ENCODE measurements at regions not wholly inside any gene's neighbourhood (a gene's known extent, or its start where the extent isn't known, plus 50 kb on each side); places are given as distances from the start of the nearest gene placed in this dataset.

DNA sequence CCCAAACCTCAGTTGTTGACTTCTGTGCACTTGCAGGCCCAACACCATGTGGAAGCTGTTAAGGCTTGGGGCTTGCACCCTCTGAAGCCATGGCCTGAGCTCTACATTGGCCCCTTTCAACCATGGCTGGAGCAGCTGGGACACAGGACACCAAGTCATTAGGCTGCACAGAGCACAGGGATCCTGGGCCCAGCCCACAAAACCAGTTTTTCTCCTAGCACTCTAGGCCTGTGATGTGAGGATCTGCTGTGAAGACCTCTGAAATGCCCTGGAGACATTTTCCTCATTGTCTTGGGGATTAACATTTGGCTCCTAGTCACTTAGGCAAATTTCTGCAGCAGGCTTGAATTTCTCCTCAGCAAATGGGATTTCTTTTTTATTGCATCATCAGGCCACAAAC, 1255.7 kb downstream of the ZPLD1 start:
- no peak for ATAC-seq

DNA sequence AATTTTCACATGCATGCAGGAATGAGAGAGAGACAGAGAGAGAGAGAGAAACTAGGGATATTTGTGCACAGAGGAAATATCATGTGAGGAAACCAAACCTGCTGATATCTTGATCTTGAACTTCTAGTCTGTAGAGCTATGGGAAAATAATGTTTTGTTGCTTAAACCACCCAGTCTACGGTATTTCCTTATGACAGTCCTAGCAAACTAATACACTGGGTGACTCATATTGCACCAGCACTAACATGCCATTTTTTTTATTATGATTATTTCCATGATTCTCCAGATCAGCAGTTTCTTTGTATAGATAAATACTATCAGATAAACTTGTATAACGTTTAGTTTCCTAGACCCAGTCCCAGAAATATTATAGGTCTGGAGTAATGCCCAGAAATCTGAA, 1259.0 kb downstream of the ZPLD1 start:
- TF ChIP-seq ZFP30 (CRISPR knock-in tag; IDR thresholded peaks at IDR 0.05): no peak
- no peak for TF ChIP-seq ESRRG (CRISPR knock-in tag; IDR thresholded peaks at IDR 0.05)
- TF ChIP-seq ZNF8 (CRISPR knock-in tag; IDR thresholded peaks at IDR 0.05): no peak
- TF ChIP-seq TCF4 (CRISPR knock-in tag; IDR thresholded peaks at IDR 0.05; ENCODE audit: borderline replicate concordance): no peak
- no peak for TF ChIP-seq ZFP3 (CRISPR knock-in tag; IDR thresholded peaks at IDR 0.05)
- no peak for TF ChIP-seq CSDC2 (CRISPR knock-in tag; IDR thresholded peaks at IDR 0.05)
- no peak for TF ChIP-seq GLIS3 (CRISPR knock-in tag; IDR thresholded peaks at IDR 0.05)
- TF ChIP-seq, protein P1, sequence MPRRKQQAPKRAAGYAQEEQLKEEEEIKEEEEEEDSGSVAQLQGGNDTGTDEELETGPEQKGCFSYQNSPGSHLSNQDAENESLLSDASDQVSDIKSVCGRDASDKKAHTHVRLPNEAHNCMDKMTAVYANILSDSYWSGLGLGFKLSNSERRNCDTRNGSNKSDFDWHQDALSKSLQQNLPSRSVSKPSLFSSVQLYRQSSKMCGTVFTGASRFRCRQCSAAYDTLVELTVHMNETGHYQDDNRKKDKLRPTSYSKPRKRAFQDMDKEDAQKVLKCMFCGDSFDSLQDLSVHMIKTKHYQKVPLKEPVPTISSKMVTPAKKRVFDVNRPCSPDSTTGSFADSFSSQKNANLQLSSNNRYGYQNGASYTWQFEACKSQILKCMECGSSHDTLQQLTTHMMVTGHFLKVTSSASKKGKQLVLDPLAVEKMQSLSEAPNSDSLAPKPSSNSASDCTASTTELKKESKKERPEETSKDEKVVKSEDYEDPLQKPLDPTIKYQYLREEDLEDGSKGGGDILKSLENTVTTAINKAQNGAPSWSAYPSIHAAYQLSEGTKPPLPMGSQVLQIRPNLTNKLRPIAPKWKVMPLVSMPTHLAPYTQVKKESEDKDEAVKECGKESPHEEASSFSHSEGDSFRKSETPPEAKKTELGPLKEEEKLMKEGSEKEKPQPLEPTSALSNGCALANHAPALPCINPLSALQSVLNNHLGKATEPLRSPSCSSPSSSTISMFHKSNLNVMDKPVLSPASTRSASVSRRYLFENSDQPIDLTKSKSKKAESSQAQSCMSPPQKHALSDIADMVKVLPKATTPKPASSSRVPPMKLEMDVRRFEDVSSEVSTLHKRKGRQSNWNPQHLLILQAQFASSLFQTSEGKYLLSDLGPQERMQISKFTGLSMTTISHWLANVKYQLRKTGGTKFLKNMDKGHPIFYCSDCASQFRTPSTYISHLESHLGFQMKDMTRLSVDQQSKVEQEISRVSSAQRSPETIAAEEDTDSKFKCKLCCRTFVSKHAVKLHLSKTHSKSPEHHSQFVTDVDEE (CRISPR knock-in tag; IDR thresholded peaks at IDR 0.05): no peak
- TF ChIP-seq, protein P2, sequence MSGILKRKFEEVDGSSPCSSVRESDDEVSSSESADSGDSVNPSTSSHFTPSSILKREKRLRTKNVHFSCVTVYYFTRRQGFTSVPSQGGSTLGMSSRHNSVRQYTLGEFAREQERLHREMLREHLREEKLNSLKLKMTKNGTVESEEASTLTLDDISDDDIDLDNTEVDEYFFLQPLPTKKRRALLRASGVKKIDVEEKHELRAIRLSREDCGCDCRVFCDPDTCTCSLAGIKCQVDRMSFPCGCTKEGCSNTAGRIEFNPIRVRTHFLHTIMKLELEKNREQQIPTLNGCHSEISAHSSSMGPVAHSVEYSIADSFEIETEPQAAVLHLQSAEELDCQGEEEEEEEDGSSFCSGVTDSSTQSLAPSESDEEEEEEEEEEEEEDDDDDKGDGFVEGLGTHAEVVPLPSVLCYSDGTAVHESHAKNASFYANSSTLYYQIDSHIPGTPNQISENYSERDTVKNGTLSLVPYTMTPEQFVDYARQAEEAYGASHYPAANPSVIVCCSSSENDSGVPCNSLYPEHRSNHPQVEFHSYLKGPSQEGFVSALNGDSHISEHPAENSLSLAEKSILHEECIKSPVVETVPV (CRISPR knock-in tag; IDR thresholded peaks at IDR 0.05): no peak
- TF ChIP-seq, protein P3, sequence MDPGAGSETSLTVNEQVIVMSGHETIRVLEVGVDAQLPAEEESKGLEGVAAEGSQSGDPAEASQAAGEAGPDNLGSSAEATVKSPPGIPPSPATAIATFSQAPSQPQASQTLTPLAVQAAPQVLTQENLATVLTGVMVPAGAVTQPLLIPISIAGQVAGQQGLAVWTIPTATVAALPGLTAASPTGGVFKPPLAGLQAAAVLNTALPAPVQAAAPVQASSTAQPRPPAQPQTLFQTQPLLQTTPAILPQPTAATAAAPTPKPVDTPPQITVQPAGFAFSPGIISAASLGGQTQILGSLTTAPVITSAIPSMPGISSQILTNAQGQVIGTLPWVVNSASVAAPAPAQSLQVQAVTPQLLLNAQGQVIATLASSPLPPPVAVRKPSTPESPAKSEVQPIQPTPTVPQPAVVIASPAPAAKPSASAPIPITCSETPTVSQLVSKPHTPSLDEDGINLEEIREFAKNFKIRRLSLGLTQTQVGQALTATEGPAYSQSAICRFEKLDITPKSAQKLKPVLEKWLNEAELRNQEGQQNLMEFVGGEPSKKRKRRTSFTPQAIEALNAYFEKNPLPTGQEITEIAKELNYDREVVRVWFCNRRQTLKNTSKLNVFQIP (CRISPR knock-in tag; IDR thresholded peaks at IDR 0.05; ENCODE audit: borderline replicate concordance, low read depth): no peak
- TF ChIP-seq PPARA (CRISPR knock-in tag; IDR thresholded peaks at IDR 0.05; ENCODE audit: borderline replicate concordance): no peak
- TF ChIP-seq SNAI2 (CRISPR knock-in tag; IDR thresholded peaks at IDR 0.05): no peak
- TF ChIP-seq OSR1 (CRISPR knock-in tag; IDR thresholded peaks at IDR 0.05): no peak
- no peak for TF ChIP-seq ZNF70 (CRISPR knock-in tag; IDR thresholded peaks at IDR 0.05)

More for the DNA sequence above, 1255.7 kb downstream of the ZPLD1 start:
- TF ChIP-seq SNAI2 (CRISPR knock-in tag; IDR thresholded peaks at IDR 0.05) (no peak), BACH2 (CRISPR knock-in tag; IDR thresholded peaks at IDR 0.05; ENCODE audit: borderline replicate concordance) (no peak), CREB5 (CRISPR knock-in tag; IDR thresholded peaks at IDR 0.05; ENCODE audit: low read depth) (no peak), PPARA (CRISPR knock-in tag; IDR thresholded peaks at IDR 0.05; ENCODE audit: borderline replicate concordance) (no peak), ISL1 (CRISPR knock-in tag; IDR thresholded peaks at IDR 0.05) (no peak), CSDC2 (CRISPR knock-in tag; IDR thresholded peaks at IDR 0.05) (no peak), TCF4 (CRISPR knock-in tag; IDR thresholded peaks at IDR 0.05; ENCODE audit: borderline replicate concordance) (no peak), ZNF8 (CRISPR knock-in tag; IDR thresholded peaks at IDR 0.05) (no peak), ARNTL (CRISPR knock-in tag; IDR thresholded peaks at IDR 0.05; ENCODE audit: borderline replicate concordance, low read depth) (no peak), OSR1 (CRISPR knock-in tag; IDR thresholded peaks at IDR 0.05) (no peak), ESRRG (CRISPR knock-in tag; IDR thresholded peaks at IDR 0.05) (no peak), GLIS3 (CRISPR knock-in tag; IDR thresholded peaks at IDR 0.05) (no peak)
- TF ChIP-seq, protein P1 (CRISPR knock-in tag; IDR thresholded peaks at IDR 0.05): no peak

GRCh38 chr3:103698646-103699045, 1263.8 kb downstream of the ZPLD1 start:
- no peak for TF ChIP-seq CSDC2 (CRISPR knock-in tag; IDR thresholded peaks at IDR 0.05)
- no peak for TF ChIP-seq RARB (CRISPR knock-in tag; IDR thresholded peaks at IDR 0.05)
- no peak for TF ChIP-seq BACH2 (CRISPR knock-in tag; IDR thresholded peaks at IDR 0.05; ENCODE audit: borderline replicate concordance)

More for the DNA sequence above, 1259.0 kb downstream of the ZPLD1 start:
- peak; percentile 63; the same call in 2 of the 3 replicates for ATAC-seq

More at GRCh38 chr3:103698646-103699045, 1263.8 kb downstream of the ZPLD1 start:
- ATAC-seq: no peak
